Gastroesophageal sphincter (tissue), 3 donors: ENCODE measurements at regions not wholly inside any gene's neighbourhood (a gene's known extent, or its start where the extent isn't known, plus 50 kb on each side); places are given as distances from the start of the nearest gene placed in this dataset.

ENCODE experiments used
- POLR2A ChIP-seq, 2 donors: fragments of 450-650 bp; IDR thresholded peaks; one replicate each; pipeline ENCODE4 v1.6.1; 2017; ENCODE audit warnings: antibody characterized with exemption in 2 of 2, mild to moderate bottlenecking in 2 of 2, moderate library complexity in 1 of 2
- POLR2AphosphoS5 ChIP-seq: sonication (generic); formaldehyde crosslinking; IDR thresholded peaks from one replicate; pipeline ENCODE4 v1.6.1; 2017; ENCODE audit warnings: antibody characterized with exemption
- TF ChIP-seq, protein P1 (sequence below), 4 experiments: fragments of 200-600 bp in 2 of 4; fragments of 450-650 bp in 2 of 4; sonication (generic) in 1 of 4; IDR thresholded peaks; one replicate each; pipeline ENCODE4 v1.5.1; 2017 to 2019; ENCODE audit warnings: antibody characterized with exemption in 4 of 4, mild to moderate bottlenecking in 2 of 4, moderate library complexity in 2 of 4

- TF ChIP-seq, protein P1, sequence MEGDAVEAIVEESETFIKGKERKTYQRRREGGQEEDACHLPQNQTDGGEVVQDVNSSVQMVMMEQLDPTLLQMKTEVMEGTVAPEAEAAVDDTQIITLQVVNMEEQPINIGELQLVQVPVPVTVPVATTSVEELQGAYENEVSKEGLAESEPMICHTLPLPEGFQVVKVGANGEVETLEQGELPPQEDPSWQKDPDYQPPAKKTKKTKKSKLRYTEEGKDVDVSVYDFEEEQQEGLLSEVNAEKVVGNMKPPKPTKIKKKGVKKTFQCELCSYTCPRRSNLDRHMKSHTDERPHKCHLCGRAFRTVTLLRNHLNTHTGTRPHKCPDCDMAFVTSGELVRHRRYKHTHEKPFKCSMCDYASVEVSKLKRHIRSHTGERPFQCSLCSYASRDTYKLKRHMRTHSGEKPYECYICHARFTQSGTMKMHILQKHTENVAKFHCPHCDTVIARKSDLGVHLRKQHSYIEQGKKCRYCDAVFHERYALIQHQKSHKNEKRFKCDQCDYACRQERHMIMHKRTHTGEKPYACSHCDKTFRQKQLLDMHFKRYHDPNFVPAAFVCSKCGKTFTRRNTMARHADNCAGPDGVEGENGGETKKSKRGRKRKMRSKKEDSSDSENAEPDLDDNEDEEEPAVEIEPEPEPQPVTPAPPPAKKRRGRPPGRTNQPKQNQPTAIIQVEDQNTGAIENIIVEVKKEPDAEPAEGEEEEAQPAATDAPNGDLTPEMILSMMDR (IDR thresholded peaks at IDR 0.05) = no peak
- TF ChIP-seq POLR2AphosphoS5 = no peak
- no peak for TF ChIP-seq POLR2A (IDR thresholded peaks at IDR 0.05)
Measured at GRCh38 chr1:55695552-55695951, 480.4 kb upstream of the USP24 start.
